ENCODE measurements at regions not wholly inside any gene's neighbourhood (a gene's known extent, or its start where the extent isn't known, plus 50 kb on each side); places are given as distances from the start of the nearest gene placed in this dataset.

GRCh38 chr14:43184540-43184939, 1322.5 kb downstream of the FSCB start:
- TF ChIP-seq CTCF (IDR thresholded peaks at IDR 0.05), result no peak
- TF ChIP-seq POLR2A (IDR thresholded peaks at IDR 0.05), result no peak
- TF ChIP-seq POLR2AphosphoS5 (IDR thresholded peaks at IDR 0.05; ENCODE audit: insufficient read depth in 1 of 2, low read depth in 1 of 2), result no peak
